MM.1S (cell line): ENCODE measurements at regions not wholly inside any gene's neighbourhood (a gene's known extent, or its start where the extent isn't known, plus 50 kb on each side); places are given as distances from the start of the nearest gene placed in this dataset.

Experiments used
- DNase-seq: peaks from one replicate; pipeline ENCODE4 v3.0.0-alpha.2; 2015
- H2AFZ ChIP-seq: fragments of 300-600 bp; sonication (generic); 2 replicates; pipeline ENCODE4 v1.6.0; 2016; ENCODE audit warnings: antibody characterized with exemption, low read length
- H3F3A ChIP-seq: fragments of 300-600 bp; sonication (generic); 2 replicates; pipeline ENCODE4 v1.6.1; 2016; ENCODE audit warnings: mild to moderate bottlenecking, antibody characterized with exemption, low read length, moderate library complexity, mixed read lengths; ENCODE audit not compliant: insufficient read depth
- H3K27ac ChIP-seq: fragments of 300-600 bp; sonication (generic); 2 replicates; pipeline ENCODE4 v1.5.1; 2016; ENCODE audit warnings: mild to moderate bottlenecking, low read length
- H3K27me3 ChIP-seq: fragments of 300-600 bp; sonication (generic); replicated peaks from 2 replicates; pipeline ENCODE4 v1.6.0; 2016; ENCODE audit warnings: low read length; ENCODE audit not compliant: insufficient read depth
- H3K36me3 ChIP-seq: fragments of 300-600 bp; sonication (generic); replicated peaks from 2 replicates; pipeline ENCODE4 v1.6.1; 2016; ENCODE audit warnings: mild to moderate bottlenecking, low read length, mixed read lengths; ENCODE audit not compliant: insufficient read depth
- H3K4me1 ChIP-seq: fragments of 300-600 bp; sonication (generic); 2 replicates; pipeline ENCODE4 v1.6.1; 2016; ENCODE audit warnings: low read length, mixed read lengths
- H3K4me2 ChIP-seq: fragments of 300-600 bp; sonication (generic); 2 replicates; pipeline ENCODE4 v1.6.0; 2016; ENCODE audit warnings: low read depth, low read length
- H3K4me3 ChIP-seq: fragments of 300-600 bp; sonication (generic); 2 replicates; pipeline ENCODE4 v1.5.1; 2016; ENCODE audit warnings: low read length, mixed read lengths
- H3K79me2 ChIP-seq: fragments of 300-600 bp; sonication (generic); 2 replicates; pipeline ENCODE4 v1.6.1; 2016; ENCODE audit warnings: mixed run types, low read length, mixed read lengths
- H3K9ac ChIP-seq: fragments of 300-600 bp; sonication (generic); 2 replicates; pipeline ENCODE4 v1.6.1; 2016; ENCODE audit warnings: low read length, mixed read lengths
- H3K9me2 ChIP-seq: fragments of 300-600 bp; sonication (generic); replicated peaks from 2 replicates; pipeline ENCODE4 v1.6.1; 2016; ENCODE audit warnings: mild to moderate bottlenecking, low read length, mixed read lengths; ENCODE audit not compliant: insufficient read depth
- H3K9me3 ChIP-seq: fragments of 300-600 bp; sonication (generic); replicated peaks from 2 replicates; pipeline ENCODE4 v1.6.1; 2016; ENCODE audit warnings: mild to moderate bottlenecking, low read length, mixed read lengths; ENCODE audit not compliant: insufficient read depth
- H4K20me1 ChIP-seq: fragments of 300-600 bp; sonication (generic); 2 replicates; pipeline ENCODE4 v1.6.1; 2016; ENCODE audit warnings: mild to moderate bottlenecking, low read length, moderate library complexity, mixed read lengths; ENCODE audit not compliant: insufficient read depth
- EZH2 ChIP-seq: fragments of 300-600 bp; sonication (generic); optimal IDR thresholded peaks from 2 replicates; pipeline ENCODE3; 2017; ENCODE audit warnings: low read depth, mild to moderate bottlenecking, antibody characterized with exemption, low read length, mixed read lengths
- EZH2phosphoT487 ChIP-seq: fragments of 300-600 bp; sonication (generic); IDR thresholded peaks from 2 replicates; pipeline ENCODE4 v1.6.1; 2018; ENCODE audit warnings: antibody characterized with exemption, low read length
- TF ChIP-seq, protein P1 (sequence below): fragments of 300-600 bp; sonication (generic); IDR thresholded peaks from 2 replicates; pipeline ENCODE4 v1.5.1; 2016; ENCODE audit warnings: antibody characterized with exemption, low read length, mixed read lengths

GRCh38 chr2:184091456-184091855, 506.9 kb upstream of the ZNF804A start:
- H3K4me1 ChIP-seq = no peaks in the 10 kb centered on the region
- no peak for TF ChIP-seq EZH2phosphoT487
- no peak for TF ChIP-seq EZH2
- TF ChIP-seq, protein P1, sequence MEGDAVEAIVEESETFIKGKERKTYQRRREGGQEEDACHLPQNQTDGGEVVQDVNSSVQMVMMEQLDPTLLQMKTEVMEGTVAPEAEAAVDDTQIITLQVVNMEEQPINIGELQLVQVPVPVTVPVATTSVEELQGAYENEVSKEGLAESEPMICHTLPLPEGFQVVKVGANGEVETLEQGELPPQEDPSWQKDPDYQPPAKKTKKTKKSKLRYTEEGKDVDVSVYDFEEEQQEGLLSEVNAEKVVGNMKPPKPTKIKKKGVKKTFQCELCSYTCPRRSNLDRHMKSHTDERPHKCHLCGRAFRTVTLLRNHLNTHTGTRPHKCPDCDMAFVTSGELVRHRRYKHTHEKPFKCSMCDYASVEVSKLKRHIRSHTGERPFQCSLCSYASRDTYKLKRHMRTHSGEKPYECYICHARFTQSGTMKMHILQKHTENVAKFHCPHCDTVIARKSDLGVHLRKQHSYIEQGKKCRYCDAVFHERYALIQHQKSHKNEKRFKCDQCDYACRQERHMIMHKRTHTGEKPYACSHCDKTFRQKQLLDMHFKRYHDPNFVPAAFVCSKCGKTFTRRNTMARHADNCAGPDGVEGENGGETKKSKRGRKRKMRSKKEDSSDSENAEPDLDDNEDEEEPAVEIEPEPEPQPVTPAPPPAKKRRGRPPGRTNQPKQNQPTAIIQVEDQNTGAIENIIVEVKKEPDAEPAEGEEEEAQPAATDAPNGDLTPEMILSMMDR = no peak
- H3K4me2 ChIP-seq = no peak overlapping the region
- no peak overlapping the region for H3K9ac ChIP-seq
- H2AFZ ChIP-seq = no peak overlapping the region
- H3K27ac ChIP-seq = no peak overlapping the region
- H4K20me1 ChIP-seq = no peaks in the 10 kb centered on the region
- no peak for DNase-seq
- no peaks in the 10 kb centered on the region for H3K36me3 ChIP-seq
- no peaks in the 10 kb centered on the region for H3F3A ChIP-seq
- H3K9me3 ChIP-seq = no peaks in the 10 kb centered on the region
- H3K9me2 ChIP-seq = no peaks in the 10 kb centered on the region
- H3K79me2 ChIP-seq = no peaks in the 10 kb centered on the region
- H3K27me3 ChIP-seq = no peaks in the 10 kb centered on the region
- no peak overlapping the region for H3K4me3 ChIP-seq

DNA sequence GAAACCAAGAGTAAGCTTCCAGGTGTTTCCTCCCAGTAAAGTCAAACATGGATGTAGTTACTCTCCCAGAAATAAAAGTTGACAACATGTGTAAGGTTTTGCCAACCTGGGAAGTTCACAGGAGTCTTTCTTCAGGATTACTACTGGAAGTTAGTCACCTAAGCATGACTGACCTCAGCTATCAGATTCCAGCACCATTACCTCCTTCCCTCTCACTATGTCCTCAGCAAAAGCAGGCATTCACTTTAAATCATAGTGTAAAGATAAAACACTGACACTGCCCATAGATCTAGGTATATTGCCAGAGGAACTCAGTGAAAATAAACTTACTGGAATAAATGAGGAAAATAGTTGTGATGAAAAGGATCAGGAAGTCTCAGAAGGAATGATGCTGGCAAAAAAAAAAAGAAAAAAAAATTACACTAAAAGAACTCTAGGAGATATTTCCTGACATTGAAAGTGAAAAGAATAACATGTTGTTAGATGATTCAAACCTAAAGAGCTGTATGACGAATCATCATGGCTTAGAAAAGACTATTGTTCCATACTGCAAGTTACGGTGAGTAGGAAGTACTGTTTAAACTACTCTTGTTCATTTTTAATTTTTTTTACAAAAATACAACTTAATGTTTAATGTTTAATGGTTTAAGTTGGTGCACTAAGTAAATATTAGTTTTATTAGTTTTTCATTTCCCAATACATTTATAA, 484.5 kb upstream of the ZNF804A start:
- Histone ChIP-seq H3K36me3 (no peaks in the 10 kb centered on the region), H3K4me2 (no peak overlapping the region), H3F3A (no peaks in the 10 kb centered on the region), H3K27ac (no peak overlapping the region), H3K9me3 (no peaks in the 10 kb centered on the region), H3K4me3 (no peak overlapping the region), H3K4me1 (no peaks in the 10 kb centered on the region), H3K27me3 (no peaks in the 10 kb centered on the region), H2AFZ (no peak overlapping the region), H3K9me2 (no peaks in the 10 kb centered on the region), H4K20me1 (no peaks in the 10 kb centered on the region), H3K9ac (no peak overlapping the region), H3K79me2 (no peaks in the 10 kb centered on the region)
- DNase-seq = no peak
- TF ChIP-seq EZH2 = no peak
- TF ChIP-seq EZH2phosphoT487 = no peak
- TF ChIP-seq, protein P1 = no peak

GRCh38 chr2:184114439-184114838, 483.9 kb upstream of the ZNF804A start:
- Histone ChIP-seq H3K27ac (no peak overlapping the region), H3K9ac (no peak overlapping the region), H3K79me2 (no peaks in the 10 kb centered on the region), H3K9me2 (no peaks in the 10 kb centered on the region), H3K4me3 (no peak overlapping the region), H3K27me3 (no peaks in the 10 kb centered on the region), H3K4me1 (no peaks in the 10 kb centered on the region), H3F3A (no peaks in the 10 kb centered on the region), H3K4me2 (no peak overlapping the region), H3K9me3 (no peaks in the 10 kb centered on the region), H3K36me3 (no peaks in the 10 kb centered on the region), H2AFZ (no peak overlapping the region), H4K20me1 (no peaks in the 10 kb centered on the region)
- no peak for DNase-seq
- TF ChIP-seq EZH2phosphoT487 = no peak
- TF ChIP-seq, protein P1 = no peak
- no peak for TF ChIP-seq EZH2
